NCI-H460 (cell line): ENCODE measurements at regions not wholly inside any gene's neighbourhood (a gene's known extent, or its start where the extent isn't known, plus 50 kb on each side); places are given as distances from the start of the nearest gene placed in this dataset.

ENCODE experiments used
- DNase-seq: peaks from one replicate; pipeline ENCODE4 v3.0.0-alpha.2; 2016; ENCODE audit warnings: low read depth; ENCODE audit errors: extremely low read depth

DNA sequence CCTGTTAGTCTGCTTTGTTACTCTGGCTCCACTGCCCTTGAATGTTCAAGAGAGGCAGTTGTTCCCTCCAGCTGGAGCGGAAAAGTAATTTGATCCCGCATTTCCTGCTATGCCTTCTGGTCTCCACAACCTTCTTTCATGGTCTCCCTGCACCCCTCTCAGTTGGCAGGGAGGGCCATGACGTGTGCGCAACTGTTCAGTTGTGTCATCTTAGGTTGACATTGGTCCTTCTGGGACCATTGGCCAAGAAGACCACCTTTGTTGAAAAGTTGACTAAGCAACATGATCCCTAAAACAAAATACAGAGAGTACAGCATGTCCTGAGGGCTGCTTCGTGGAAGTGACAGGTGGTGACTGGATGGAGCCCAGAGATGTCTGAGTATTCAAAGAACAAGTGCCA lies 192.5 kb upstream of the TUT7 start:
- no peak for DNase-seq

- no peak for DNase-seq
These were observed 190.9 kb upstream of the TUT7 start for GRCh38 chr9:86545090-86545489.

- DNase-seq, result no peak
These were observed 186.9 kb upstream of the TUT7 start for GRCh38 chr9:86541014-86541570.

DNA sequence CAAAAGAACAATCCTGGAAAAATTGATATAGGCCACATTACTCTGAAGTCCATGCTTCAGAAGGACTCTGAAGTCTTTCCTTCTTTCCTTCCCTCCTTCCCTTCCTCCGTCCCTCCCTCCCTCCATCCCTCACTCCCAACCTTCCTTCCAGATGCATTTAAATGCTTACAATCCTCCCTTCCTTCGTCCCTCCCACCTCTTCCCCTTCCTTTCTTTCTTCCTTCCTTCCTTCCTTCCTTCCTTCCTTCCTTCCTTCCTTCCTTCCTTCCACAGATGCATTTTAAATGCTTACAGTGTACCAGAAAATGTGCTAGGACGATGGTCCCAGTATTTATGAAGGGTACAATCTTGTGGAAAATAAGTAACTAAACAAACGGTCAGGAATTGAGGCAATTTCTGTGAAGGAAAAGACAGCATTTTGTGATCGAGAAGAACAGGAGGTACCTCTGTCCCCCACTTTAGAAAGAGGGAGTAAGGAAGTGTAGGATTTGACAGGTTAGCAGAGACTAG lies 181.3 kb upstream of the TUT7 start:
- no peak for DNase-seq

DNA sequence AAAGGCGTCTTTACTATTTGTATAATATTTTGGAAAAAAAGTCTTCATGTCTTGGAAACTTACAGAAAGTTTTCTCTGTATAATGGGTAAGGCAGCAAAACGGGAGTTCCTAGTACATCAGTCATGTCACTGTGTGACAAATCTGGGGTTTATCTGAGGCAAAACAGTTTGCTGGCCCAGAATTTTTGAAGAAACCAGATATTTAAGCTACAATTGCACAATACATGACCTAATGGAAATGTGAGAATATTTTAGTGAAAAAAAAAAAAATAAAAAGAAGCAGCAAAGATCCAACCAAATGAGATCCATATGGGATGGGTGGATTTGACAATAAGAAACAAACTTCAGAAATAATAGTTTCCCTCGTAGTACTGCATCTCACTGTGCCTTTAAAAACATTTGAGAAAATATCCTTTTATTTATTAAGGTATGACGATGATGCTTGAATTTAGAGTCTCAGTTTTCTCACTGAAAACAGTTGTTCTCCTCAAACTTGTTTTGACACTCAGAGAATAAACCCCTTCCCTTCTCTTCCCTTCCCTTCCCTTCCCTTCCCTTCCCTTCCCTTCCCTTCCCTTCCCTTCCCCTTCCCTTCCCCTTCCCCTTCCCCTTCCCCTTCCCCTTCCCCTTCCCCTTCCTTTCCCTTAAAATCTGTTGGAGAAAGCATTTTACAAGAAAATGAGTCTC lies 180.5 kb upstream of the TUT7 start:
- DNase-seq, result no peak

GRCh38 chr9:86531971-86532640 lies 177.9 kb upstream of the TUT7 start:
- DNase-seq, result no peak

- DNase-seq, result no peak
These were observed 177.2 kb upstream of the TUT7 start for GRCh38 chr9:86531273-86531970.

- DNase-seq, result no peak
These were observed 175.5 kb upstream of the TUT7 start for GRCh38 chr9:86529496-86530275.

- no peak for DNase-seq
These were observed 171.8 kb upstream of the TUT7 start for GRCh38 chr9:86526021-86526420.

DNA sequence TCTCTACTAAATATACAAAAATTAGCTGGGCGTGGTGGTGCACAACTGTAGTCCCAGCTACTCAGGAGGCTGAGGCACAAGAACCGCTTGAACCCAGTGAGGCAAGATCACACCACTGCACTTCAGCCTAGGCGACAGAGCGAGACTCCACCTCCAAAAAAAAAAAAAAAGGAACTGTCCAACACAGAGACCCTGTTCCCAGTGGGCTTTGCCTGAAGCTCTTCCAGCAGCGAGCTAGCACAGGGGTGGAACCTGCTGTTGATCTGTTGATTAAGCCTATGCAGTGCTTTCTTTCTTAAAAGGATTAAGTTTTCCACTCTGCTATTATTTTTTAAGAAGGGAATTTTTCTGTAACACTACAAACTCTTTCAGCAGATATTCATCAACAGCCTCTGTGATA lies 171.0 kb upstream of the TUT7 start:
- DNase-seq, result no peak

DNA sequence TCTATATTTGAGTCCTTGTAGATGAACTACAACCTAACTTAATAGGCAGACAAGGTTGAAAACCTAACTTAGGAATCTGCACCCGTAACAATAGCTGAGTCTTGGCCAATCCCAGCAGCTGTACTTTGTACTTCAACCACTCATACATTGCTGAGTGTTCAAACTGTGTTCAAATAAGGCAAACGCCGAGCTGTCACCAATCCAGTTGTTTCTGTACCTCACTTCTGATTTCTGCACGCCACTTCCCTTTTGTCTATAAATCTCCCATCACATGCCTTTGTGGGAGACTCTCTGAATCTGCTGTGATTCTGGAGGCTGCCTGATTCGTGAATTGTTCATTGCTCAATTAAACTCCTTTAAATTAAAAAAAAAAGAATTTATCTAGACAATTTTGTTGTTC lies 167.8 kb upstream of the TUT7 start:
- no peak for DNase-seq

DNA sequence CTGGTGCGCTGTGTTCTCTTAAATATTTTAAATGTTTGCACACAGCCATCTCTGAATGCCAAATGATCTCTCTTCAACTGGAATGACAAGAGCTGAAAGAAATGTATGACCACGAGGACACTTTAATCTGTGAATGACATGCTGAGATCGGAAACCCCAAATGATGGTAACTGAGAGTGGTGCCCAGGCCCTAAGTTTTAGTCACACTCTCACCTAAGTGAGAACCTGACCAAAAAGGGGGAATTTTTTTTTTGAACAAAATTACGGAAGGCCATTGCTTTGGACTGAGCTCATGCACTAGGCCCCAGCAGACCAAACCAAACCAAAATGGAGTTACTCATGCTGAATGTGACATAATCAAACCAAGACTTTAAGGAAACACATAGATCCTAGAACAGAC lies 167.1 kb upstream of the TUT7 start:
- DNase-seq, result no peak

- DNase-seq, result no peak
These were observed 164.9 kb upstream of the TUT7 start for GRCh38 chr9:86519066-86519615.

DNA sequence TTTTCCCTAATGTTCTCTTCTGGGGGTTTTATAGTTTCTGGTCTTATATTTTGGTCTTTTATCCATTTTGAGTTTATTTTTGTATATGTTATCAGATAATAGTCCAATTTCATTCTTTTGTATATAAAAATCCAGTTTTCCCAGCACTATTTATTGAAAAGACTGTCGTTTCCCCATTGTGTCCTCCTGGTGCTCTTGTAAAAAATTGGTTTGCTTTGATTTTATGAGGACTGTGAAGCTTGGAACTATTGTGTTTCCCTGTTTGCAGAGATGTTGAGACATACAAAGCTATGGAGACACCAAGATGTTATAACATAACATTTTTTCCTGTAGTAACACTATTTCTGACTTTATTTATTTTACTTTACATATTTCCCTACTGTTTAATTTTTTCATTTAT lies 163.3 kb upstream of the TUT7 start:
- DNase-seq, result no peak

DNA sequence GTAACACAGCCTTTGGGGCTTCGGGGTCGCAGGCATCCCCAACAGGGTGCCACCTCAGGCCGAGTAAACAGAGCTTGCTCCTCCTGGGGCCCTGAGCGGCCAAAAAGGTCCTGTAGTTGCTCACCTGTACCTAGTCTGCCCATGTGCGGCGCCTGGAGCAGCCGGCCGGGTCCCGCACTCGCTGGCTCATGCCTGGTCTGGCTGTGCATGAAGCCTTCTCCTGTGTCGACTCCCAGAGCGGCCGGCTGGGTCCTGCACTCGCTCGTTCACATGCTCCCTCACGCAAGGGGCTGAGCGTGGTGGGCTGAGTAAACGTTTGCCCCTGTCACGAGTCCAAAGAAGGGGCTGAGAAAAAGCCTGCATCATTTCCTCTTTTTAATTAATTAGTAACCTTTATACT lies 162.4 kb upstream of the TUT7 start:
- no peak for DNase-seq

DNA sequence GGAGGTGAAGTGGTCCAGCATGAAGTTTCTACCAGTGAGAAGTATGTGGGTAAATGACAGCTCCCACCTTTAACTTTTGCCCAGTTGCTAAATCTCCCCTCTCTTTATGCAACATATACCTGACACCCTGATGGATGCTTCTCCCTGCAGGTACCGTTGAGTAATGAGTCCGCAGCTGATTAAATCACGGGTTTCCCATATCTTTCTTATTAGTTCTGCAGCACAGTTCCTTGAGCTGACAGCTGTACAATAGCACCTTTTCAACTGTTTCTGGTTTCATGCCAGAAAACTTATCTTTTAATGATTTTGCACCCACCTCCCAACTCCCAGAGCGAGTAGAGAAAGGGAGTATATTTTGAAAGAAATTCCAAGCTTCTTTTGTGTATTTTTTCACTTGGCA lies 161.0 kb upstream of the TUT7 start:
- DNase-seq, result no peak

- no peak for DNase-seq
These were observed 159.2 kb upstream of the TUT7 start for GRCh38 chr9:86513429-86513828.

- no peak for DNase-seq
These were observed 158.7 kb upstream of the TUT7 start for GRCh38 chr9:86512929-86513328.

DNA sequence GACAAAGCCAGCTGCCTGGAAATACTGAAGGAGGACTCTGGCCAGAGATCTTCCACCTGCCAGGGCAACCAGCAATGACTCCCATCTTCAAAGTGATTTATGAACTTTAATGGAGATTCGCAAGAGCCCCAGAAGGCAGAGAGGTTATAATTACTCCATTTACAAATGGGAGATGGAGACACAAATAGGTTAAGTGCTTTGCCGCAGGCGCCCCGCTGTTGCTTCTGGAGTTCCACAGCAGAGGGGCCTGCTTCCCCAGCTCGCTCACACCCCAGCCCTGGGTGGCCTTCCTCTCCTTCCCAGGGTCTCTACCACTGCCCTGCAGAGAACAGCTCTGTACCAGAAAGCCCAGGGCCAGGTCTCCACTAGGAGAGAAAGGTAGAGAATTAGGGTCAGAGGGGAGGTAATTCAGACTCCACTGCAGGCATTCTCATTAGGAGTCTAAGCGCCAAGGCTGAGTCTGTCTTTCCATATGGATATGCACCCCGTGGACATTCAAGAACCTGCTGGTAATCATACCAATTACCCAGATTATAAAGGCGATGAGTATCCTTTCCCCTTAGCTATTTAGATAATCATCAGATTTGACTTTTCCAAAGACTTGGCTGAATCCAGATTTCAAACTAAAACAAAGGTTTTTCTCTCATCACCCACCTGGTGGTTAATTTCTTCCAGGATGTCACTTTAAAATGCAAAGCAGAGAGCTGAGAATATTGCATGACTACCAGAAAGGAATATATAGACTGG lies 157.6 kb upstream of the TUT7 start:
- DNase-seq, result no peak
